ENCODE measurements at regions not wholly inside any gene's neighbourhood (a gene's known extent, or its start where the extent isn't known, plus 50 kb on each side); places are given as distances from the start of the nearest gene placed in this dataset.
"Not testable (repeated sequence)": the region's sequence is repeated elsewhere in the genome, so short reads cannot be mapped to it uniquely, and the experiment has no call there.

DNA sequence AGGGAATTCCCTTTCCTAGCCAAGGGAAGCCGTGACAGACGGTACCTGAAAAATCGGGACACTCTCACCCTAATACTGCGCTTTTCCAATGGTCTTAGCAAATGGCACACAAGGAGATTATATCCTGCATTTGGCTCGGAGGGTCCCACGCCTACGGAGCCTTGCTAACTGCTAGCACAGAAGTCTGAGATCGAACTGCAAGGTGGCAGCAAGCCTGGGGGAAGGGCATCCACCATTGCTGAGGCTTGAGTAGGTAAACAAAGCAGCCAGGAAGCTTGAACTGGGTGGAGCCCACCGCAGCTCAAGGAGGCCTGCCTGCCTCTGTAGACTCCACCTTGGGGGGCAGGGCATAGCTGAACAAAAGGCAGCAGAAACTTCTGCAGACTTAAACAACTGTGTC, 560.6 kb downstream of the SOX5 start:
- TF ChIP-seq, protein P1, sequence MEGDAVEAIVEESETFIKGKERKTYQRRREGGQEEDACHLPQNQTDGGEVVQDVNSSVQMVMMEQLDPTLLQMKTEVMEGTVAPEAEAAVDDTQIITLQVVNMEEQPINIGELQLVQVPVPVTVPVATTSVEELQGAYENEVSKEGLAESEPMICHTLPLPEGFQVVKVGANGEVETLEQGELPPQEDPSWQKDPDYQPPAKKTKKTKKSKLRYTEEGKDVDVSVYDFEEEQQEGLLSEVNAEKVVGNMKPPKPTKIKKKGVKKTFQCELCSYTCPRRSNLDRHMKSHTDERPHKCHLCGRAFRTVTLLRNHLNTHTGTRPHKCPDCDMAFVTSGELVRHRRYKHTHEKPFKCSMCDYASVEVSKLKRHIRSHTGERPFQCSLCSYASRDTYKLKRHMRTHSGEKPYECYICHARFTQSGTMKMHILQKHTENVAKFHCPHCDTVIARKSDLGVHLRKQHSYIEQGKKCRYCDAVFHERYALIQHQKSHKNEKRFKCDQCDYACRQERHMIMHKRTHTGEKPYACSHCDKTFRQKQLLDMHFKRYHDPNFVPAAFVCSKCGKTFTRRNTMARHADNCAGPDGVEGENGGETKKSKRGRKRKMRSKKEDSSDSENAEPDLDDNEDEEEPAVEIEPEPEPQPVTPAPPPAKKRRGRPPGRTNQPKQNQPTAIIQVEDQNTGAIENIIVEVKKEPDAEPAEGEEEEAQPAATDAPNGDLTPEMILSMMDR (conservative IDR thresholded peaks at IDR 0.05 in 1 of 2, IDR thresholded peaks at IDR 0.05 in 1 of 2; ENCODE audit: low read depth in 1 of 2, low read length in 2 of 2) = not testable (repeated sequence)
- TF ChIP-seq EZH2 (IDR thresholded peaks at IDR 0.05; ENCODE audit: low read length, missing control alignments) = not testable (repeated sequence)
